Sigmoid colon (tissue), 3 donors: ENCODE measurements at regions not wholly inside any gene's neighbourhood (a gene's known extent, or its start where the extent isn't known, plus 50 kb on each side); places are given as distances from the start of the nearest gene placed in this dataset.

Source experiments
- POLR2A ChIP-seq, 2 donors: fragments of 450-650 bp; IDR thresholded peaks; one replicate each; pipeline ENCODE4 v1.6.1; 2016; ENCODE audit warnings: antibody characterized with exemption in 2 of 2, mild to moderate bottlenecking in 2 of 2, moderate library complexity in 2 of 2
- TF ChIP-seq, protein P1 (sequence below), 4 experiments: fragments of 450-650 bp in 3 of 4; fragments of 200-600 bp in 1 of 4; IDR thresholded peaks; one replicate each; pipeline ENCODE4 v1.5.1; 2016 to 2019; ENCODE audit warnings: antibody characterized with exemption in 4 of 4, mild to moderate bottlenecking in 3 of 4, moderate library complexity in 2 of 4

DNA sequence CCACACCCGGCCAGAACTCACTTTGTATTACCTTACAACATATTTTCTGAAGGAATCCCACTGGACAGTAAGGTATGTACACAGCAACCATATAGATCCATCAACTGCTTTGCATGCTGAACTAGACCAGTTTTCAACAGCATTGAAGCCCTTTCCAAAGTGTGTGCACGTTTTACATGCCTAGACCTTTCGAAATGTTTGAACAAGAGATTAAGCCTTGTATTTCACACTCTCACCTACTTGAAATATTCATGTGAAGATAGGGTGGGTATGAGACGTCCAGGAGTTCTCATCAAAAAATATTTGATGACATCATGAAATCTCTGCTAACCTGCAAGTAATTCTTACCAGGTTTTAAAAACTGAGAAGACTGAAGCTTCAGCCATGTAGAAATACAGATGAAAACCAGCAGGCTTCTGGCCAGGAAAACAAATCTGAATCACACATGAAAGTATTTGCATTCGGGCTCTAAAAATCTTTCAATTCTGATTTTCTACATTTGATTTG lies 387.0 kb upstream of the PSMD7 start:
- TF ChIP-seq, protein P1, sequence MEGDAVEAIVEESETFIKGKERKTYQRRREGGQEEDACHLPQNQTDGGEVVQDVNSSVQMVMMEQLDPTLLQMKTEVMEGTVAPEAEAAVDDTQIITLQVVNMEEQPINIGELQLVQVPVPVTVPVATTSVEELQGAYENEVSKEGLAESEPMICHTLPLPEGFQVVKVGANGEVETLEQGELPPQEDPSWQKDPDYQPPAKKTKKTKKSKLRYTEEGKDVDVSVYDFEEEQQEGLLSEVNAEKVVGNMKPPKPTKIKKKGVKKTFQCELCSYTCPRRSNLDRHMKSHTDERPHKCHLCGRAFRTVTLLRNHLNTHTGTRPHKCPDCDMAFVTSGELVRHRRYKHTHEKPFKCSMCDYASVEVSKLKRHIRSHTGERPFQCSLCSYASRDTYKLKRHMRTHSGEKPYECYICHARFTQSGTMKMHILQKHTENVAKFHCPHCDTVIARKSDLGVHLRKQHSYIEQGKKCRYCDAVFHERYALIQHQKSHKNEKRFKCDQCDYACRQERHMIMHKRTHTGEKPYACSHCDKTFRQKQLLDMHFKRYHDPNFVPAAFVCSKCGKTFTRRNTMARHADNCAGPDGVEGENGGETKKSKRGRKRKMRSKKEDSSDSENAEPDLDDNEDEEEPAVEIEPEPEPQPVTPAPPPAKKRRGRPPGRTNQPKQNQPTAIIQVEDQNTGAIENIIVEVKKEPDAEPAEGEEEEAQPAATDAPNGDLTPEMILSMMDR (IDR thresholded peaks at IDR 0.05) = no peak
- TF ChIP-seq POLR2A (IDR thresholded peaks at IDR 0.05) = no peak
